Karpas-422 (cell line): ENCODE measurements at regions not wholly inside any gene's neighbourhood (a gene's known extent, or its start where the extent isn't known, plus 50 kb on each side); places are given as distances from the start of the nearest gene placed in this dataset.
A peak's percentile ranks its signal among the peaks of the same experiment; 100 is the strongest.

ENCODE experiments used
- DNase-seq: peaks from one replicate; pipeline ENCODE4 v3.0.0-alpha.2; 2015
- H2AFZ ChIP-seq: fragments of 200-600 bp; sonication (generic); 2 replicates; pipeline ENCODE4 v1.6.1; 2014; ENCODE audit warnings: antibody characterized with exemption, low read length, mixed read lengths
- H3K27ac ChIP-seq: fragments of 200-600 bp; sonication (generic); 2 replicates; pipeline ENCODE4 v1.5.1; 2014; ENCODE audit warnings: mild to moderate bottlenecking, low read length, moderate library complexity
- H3K27me3 ChIP-seq: fragments of 200-600 bp; sonication (generic); 2 replicates; pipeline ENCODE4 v1.6.1; 2014; ENCODE audit warnings: low read length, mixed read lengths
- H3K36me3 ChIP-seq: fragments of 200-600 bp; sonication (generic); 2 replicates; pipeline ENCODE4 v1.6.1; 2014; ENCODE audit warnings: low read length, mixed read lengths; ENCODE audit not compliant: insufficient read depth
- H3K4me1 ChIP-seq: fragments of 200-600 bp; sonication (generic); 2 replicates; pipeline ENCODE4 v1.6.1; 2014; ENCODE audit warnings: mild to moderate bottlenecking, low read length, mixed read lengths
- H3K4me2 ChIP-seq: fragments of 200-600 bp; sonication (generic); 2 replicates; pipeline ENCODE4 v1.6.1; 2014; ENCODE audit warnings: low read length, low read depth, mild to moderate bottlenecking; ENCODE audit not compliant: poor library complexity, severe bottlenecking
- H3K4me3 ChIP-seq: fragments of 200-600 bp; sonication (generic); 2 replicates; pipeline ENCODE4 v1.5.1; 2014; ENCODE audit warnings: mild to moderate bottlenecking, antibody characterized with exemption, low read length, mixed read lengths
- H3K79me2 ChIP-seq: fragments of 200-600 bp; sonication (generic); 2 replicates; pipeline ENCODE4 v1.6.1; 2014; ENCODE audit warnings: mild to moderate bottlenecking, low read length, mixed read lengths
- H3K9ac ChIP-seq: fragments of 200-600 bp; sonication (generic); 2 replicates; pipeline ENCODE4 v1.6.0; 2014; ENCODE audit warnings: low read length
- H3K9me2 ChIP-seq: fragments of 200-600 bp; sonication (generic), shearing (Covaris generic); replicated peaks from 2 replicates; pipeline ENCODE4 v1.6.0; 2014; ENCODE audit warnings: mild to moderate bottlenecking, low read length, moderate library complexity; ENCODE audit not compliant: insufficient read depth
- H3K9me3 ChIP-seq: fragments of 300-700, 200-600 bp; sonication (generic); 2 replicates; pipeline ENCODE4 v1.6.1; 2014; ENCODE audit warnings: low read length, mixed read lengths
- H4K20me1 ChIP-seq: fragments of 200-600 bp; sonication (generic); 2 replicates; pipeline ENCODE4 v1.6.1; 2014; ENCODE audit warnings: mild to moderate bottlenecking, antibody characterized with exemption, low read length, low read depth; ENCODE audit not compliant: insufficient read depth

GRCh38 chr3:153960458-153961074 lies 160.6 kb upstream of the ARHGEF26 start:
- Histone ChIP-seq H3K4me1 (no peaks in the 10 kb centered on the region), H3K9me2 (no peaks in the 10 kb centered on the region), H3K36me3 (no peaks in the 10 kb centered on the region), H3K79me2 (no peaks in the 10 kb centered on the region), H2AFZ (no peak overlapping the region), H3K27me3 (no peaks in the 10 kb centered on the region), H4K20me1 (no peaks in the 10 kb centered on the region), H3K4me2 (no peak overlapping the region), H3K27ac (no peak overlapping the region), H3K9me3 (no peaks in the 10 kb centered on the region), H3K9ac (no peak overlapping the region), H3K4me3 (no peak overlapping the region)
- no peak for DNase-seq

- no peak for DNase-seq
- no peaks in the 10 kb centered on the region for H3K9me2 ChIP-seq
- H3K27me3 ChIP-seq: no peaks in the 10 kb centered on the region
- no peak overlapping the region for H3K4me3 ChIP-seq
- H3K79me2 ChIP-seq: no peaks in the 10 kb centered on the region
- no peak overlapping the region for H3K4me2 ChIP-seq
- H3K9ac ChIP-seq: no peak overlapping the region
- H3K4me1 ChIP-seq: no peaks in the 10 kb centered on the region
- H3K9me3 ChIP-seq: no peaks in the 10 kb centered on the region
- no peak overlapping the region for H2AFZ ChIP-seq
- no peaks in the 10 kb centered on the region for H3K36me3 ChIP-seq
- H3K27ac ChIP-seq: no peak overlapping the region
- no peaks in the 10 kb centered on the region for H4K20me1 ChIP-seq
Observed at GRCh38 chr3:153961494-153961893, 159.7 kb upstream of the ARHGEF26 start.

GRCh38 chr3:153963012-153963411 lies 158.2 kb upstream of the ARHGEF26 start:
- Histone ChIP-seq H3K36me3 (no peaks in the 10 kb centered on the region), H3K9me2 (no peaks in the 10 kb centered on the region), H3K9me3 (no peaks in the 10 kb centered on the region), H3K4me2 (no peak overlapping the region), H3K27me3 (no peaks in the 10 kb centered on the region), H3K79me2 (no peaks in the 10 kb centered on the region), H2AFZ (no peak overlapping the region), H4K20me1 (no peaks in the 10 kb centered on the region), H3K4me1 (no peaks in the 10 kb centered on the region), H3K27ac (no peak overlapping the region), H3K9ac (no peak overlapping the region), H3K4me3 (no peak overlapping the region)
- no peak for DNase-seq

GRCh38 chr3:153967260-153967659 lies 153.9 kb upstream of the ARHGEF26 start:
- no peaks in the 10 kb centered on the region for H3K9me3 ChIP-seq
- H3K4me2 ChIP-seq: no peak overlapping the region
- H4K20me1 ChIP-seq: no peaks in the 10 kb centered on the region
- no peak for DNase-seq
- H3K9ac ChIP-seq: no peak overlapping the region
- H3K4me1 ChIP-seq: no peaks in the 10 kb centered on the region
- H3K79me2 ChIP-seq: no peaks in the 10 kb centered on the region
- H3K4me3 ChIP-seq: no peak overlapping the region
- no peaks in the 10 kb centered on the region for H3K9me2 ChIP-seq
- H2AFZ ChIP-seq: no peak overlapping the region
- no peaks in the 10 kb centered on the region for H3K27me3 ChIP-seq
- H3K27ac ChIP-seq: no peak overlapping the region
- H3K36me3 ChIP-seq: no peaks in the 10 kb centered on the region

- Histone ChIP-seq H3K4me1 (no peaks in the 10 kb centered on the region), H3K9me3 (no peaks in the 10 kb centered on the region)
- DNase-seq: no peak
Observed at GRCh38 chr3:153970047-153970446, 151.1 kb upstream of the ARHGEF26 start.

GRCh38 chr3:153970741-153971347 lies 150.3 kb upstream of the ARHGEF26 start:
- H3K4me1 ChIP-seq: no peaks in the 10 kb centered on the region
- H3K36me3 ChIP-seq: no peaks in the 10 kb centered on the region
- no peaks in the 10 kb centered on the region for H3K9me3 ChIP-seq
- no peaks in the 10 kb centered on the region for H3K9me2 ChIP-seq
- H3K9ac ChIP-seq: no peak overlapping the region
- H3K4me2 ChIP-seq: no peak overlapping the region
- no peaks in the 10 kb centered on the region for H3K27me3 ChIP-seq
- no peak overlapping the region for H3K4me3 ChIP-seq
- H4K20me1 ChIP-seq: no peaks in the 10 kb centered on the region
- no peak overlapping the region for H3K27ac ChIP-seq
- H3K79me2 ChIP-seq: no peaks in the 10 kb centered on the region
- no peak overlapping the region for H2AFZ ChIP-seq
- peak; percentile 58 for DNase-seq

More at GRCh38 chr3:153970047-153970446, 151.1 kb upstream of the ARHGEF26 start:
- no peak overlapping the region for H3K4me3 ChIP-seq
- no peaks in the 10 kb centered on the region for H3K9me2 ChIP-seq
- H3K4me2 ChIP-seq: no peak overlapping the region
- no peaks in the 10 kb centered on the region for H3K79me2 ChIP-seq
- no peak overlapping the region for H3K9ac ChIP-seq
- no peak overlapping the region for H3K27ac ChIP-seq
- no peaks in the 10 kb centered on the region for H3K27me3 ChIP-seq
- H3K36me3 ChIP-seq: no peaks in the 10 kb centered on the region
- no peak overlapping the region for H2AFZ ChIP-seq
- no peaks in the 10 kb centered on the region for H4K20me1 ChIP-seq

- no peaks in the 10 kb centered on the region for H3K4me1 ChIP-seq
- H2AFZ ChIP-seq: no peak overlapping the region
- no peak overlapping the region for H3K27ac ChIP-seq
- H3K4me2 ChIP-seq: no peak overlapping the region
- H3K9me2 ChIP-seq: no peaks in the 10 kb centered on the region
- no peak overlapping the region for H3K4me3 ChIP-seq
- no peaks in the 10 kb centered on the region for H3K9me3 ChIP-seq
- DNase-seq: no peak
- H3K36me3 ChIP-seq: no peaks in the 10 kb centered on the region
- H3K9ac ChIP-seq: no peak overlapping the region
- no peaks in the 10 kb centered on the region for H3K79me2 ChIP-seq
- no peaks in the 10 kb centered on the region for H4K20me1 ChIP-seq
- no peaks in the 10 kb centered on the region for H3K27me3 ChIP-seq
Observed at GRCh38 chr3:153972862-153973261, 148.3 kb upstream of the ARHGEF26 start.

GRCh38 chr3:153973722-153974265 lies 147.4 kb upstream of the ARHGEF26 start:
- Histone ChIP-seq H3K4me2 (no peak overlapping the region), H3K9ac (no peak overlapping the region), H3K9me2 (no peaks in the 10 kb centered on the region), H3K9me3 (no peaks in the 10 kb centered on the region), H3K27ac (no peak overlapping the region), H4K20me1 (no peaks in the 10 kb centered on the region), H3K79me2 (no peaks in the 10 kb centered on the region), H3K36me3 (no peaks in the 10 kb centered on the region), H3K4me1 (no peaks in the 10 kb centered on the region), H3K27me3 (no peaks in the 10 kb centered on the region), H3K4me3 (no peak overlapping the region), H2AFZ (no peak overlapping the region)
- no peak for DNase-seq
